Naive B cell (primary cell): ENCODE measurements at regions not wholly inside any gene's neighbourhood (a gene's known extent, or its start where the extent isn't known, plus 50 kb on each side); places are given as distances from the start of the nearest gene placed in this dataset.
"Not testable (repeated sequence)": the region's sequence is repeated elsewhere in the genome, so short reads cannot be mapped to it uniquely, and the experiment has no call there.

ENCODE experiments used
- ATAC-seq, 2 donors: fragments of 150-1000 bp; cut with Tn5 transposase; 2 replicates each; pipeline ENCODE4 v1.10.0; 2021; ENCODE audit warnings: low read depth in 2 of 2, mild to moderate bottlenecking in 2 of 2, moderate library complexity in 2 of 2
- DNase-seq: peaks from one replicate; pipeline ENCODE4 v3.0.0; 2022
- H3K27ac Mint-ChIP-seq, 6 donors: one replicate each; pipeline ENCODE4 v1.8.0; 2020 to 2022; ENCODE audit warnings: mild to moderate bottlenecking in 6 of 6, mixed read lengths in 6 of 6, moderate library complexity in 5 of 6, inconsistent platforms in 2 of 6
- H3K27me3 Mint-ChIP-seq, 3 donors: one replicate each; pipeline ENCODE4 v1.8.0; 2021 to 2022; ENCODE audit warnings: mixed read lengths in 3 of 3, mild to moderate bottlenecking in 1 of 3
- H3K36me3 Mint-ChIP-seq, 2 donors: one replicate each; pipeline ENCODE4 v1.8.0; 2020 to 2022; ENCODE audit warnings: mixed read lengths in 2 of 2, inconsistent platforms in 1 of 2, mild to moderate bottlenecking in 1 of 2
- H3K4me1 Mint-ChIP-seq, 3 donors: one replicate each; pipeline ENCODE4 v1.8.0; 2020 to 2022; ENCODE audit warnings: mixed read lengths in 3 of 3, inconsistent platforms in 1 of 3, mild to moderate bottlenecking in 1 of 3, moderate library complexity in 1 of 3
- H3K4me3 Mint-ChIP-seq, 8 donors: one replicate each; pipeline ENCODE4 v1.8.0; 2020 to 2022; ENCODE audit warnings: mild to moderate bottlenecking in 8 of 8, mixed read lengths in 8 of 8, moderate library complexity in 8 of 8, inconsistent platforms in 2 of 8
- H3K9me3 Mint-ChIP-seq, 7 donors: one replicate each; pipeline ENCODE4 v1.8.0; 2020 to 2022; ENCODE audit warnings: mixed read lengths in 7 of 7, mild to moderate bottlenecking in 5 of 7, inconsistent platforms in 2 of 7, moderate library complexity in 1 of 7

GRCh38 chr5:42285230-42285629 lies 138.0 kb upstream of the GHR start:
- Mint-ChIP-seq H3K27ac (no peak overlapping the region), H3K4me3 (no peak overlapping the region), H3K4me1 (no peaks in the 10 kb centered on the region), H3K36me3 (no peaks in the 10 kb centered on the region), H3K9me3 (peaks cover 0 to 4% (median 0%) of the 10 kb centered on the region in 7 donors), H3K27me3 (no peaks in the 10 kb centered on the region)
- ATAC-seq, result no peak
- DNase-seq, result no peak

GRCh38 chr5:42300496-42300895 lies 122.7 kb upstream of the GHR start:
- Mint-ChIP-seq H3K9me3 (peaks cover 0 to 20% (median 3%) of the 10 kb centered on the region in 7 donors), H3K36me3 (no peaks in the 10 kb centered on the region), H3K4me3 (no peak overlapping the region), H3K4me1 (no peaks in the 10 kb centered on the region), H3K27me3 (no peaks in the 10 kb centered on the region), H3K27ac (no peak overlapping the region)
- DNase-seq (no peak), ATAC-seq (no peak)

GRCh38 chr5:42301349-42301748 lies 121.9 kb upstream of the GHR start:
- no peak overlapping the region for H3K4me3 Mint-ChIP-seq
- no peaks in the 10 kb centered on the region for H3K4me1 Mint-ChIP-seq
- ATAC-seq (no peak), DNase-seq (no peak)
- no peak overlapping the region for H3K27ac Mint-ChIP-seq
- H3K9me3 Mint-ChIP-seq, result peaks cover 0 to 14% (median 3%) of the 10 kb centered on the region in 7 donors
- no peaks in the 10 kb centered on the region for H3K27me3 Mint-ChIP-seq
- H3K36me3 Mint-ChIP-seq, result no peaks in the 10 kb centered on the region

GRCh38 chr5:42302186-42302585 lies 121.1 kb upstream of the GHR start:
- DNase-seq, result no peak
- ATAC-seq, result no peak
- H3K27me3 Mint-ChIP-seq, result no peaks in the 10 kb centered on the region
- H3K4me1 Mint-ChIP-seq, result no peaks in the 10 kb centered on the region
- no peak overlapping the region for H3K4me3 Mint-ChIP-seq
- H3K27ac Mint-ChIP-seq, result no peak overlapping the region
- peaks cover 0 to 7% (median 2%) of the 10 kb centered on the region in 7 donors for H3K9me3 Mint-ChIP-seq
- no peaks in the 10 kb centered on the region for H3K36me3 Mint-ChIP-seq

GRCh38 chr5:42306287-42306686 lies 117.0 kb upstream of the GHR start:
- Mint-ChIP-seq H3K27me3 (no peaks in the 10 kb centered on the region), H3K36me3 (no peaks in the 10 kb centered on the region), H3K27ac (no peak overlapping the region), H3K4me3 (no peak overlapping the region), H3K9me3 (no peaks in the 10 kb centered on the region), H3K4me1 (no peaks in the 10 kb centered on the region)
- DNase-seq, result no peak
- ATAC-seq, result no peak

GRCh38 chr5:42309865-42310264 lies 113.4 kb upstream of the GHR start:
- no peak for DNase-seq
- Mint-ChIP-seq H3K4me1 (no peaks in the 10 kb centered on the region), H3K4me3 (no peak overlapping the region), H3K27me3 (no peaks in the 10 kb centered on the region), H3K27ac (no peak overlapping the region), H3K9me3 (no peaks in the 10 kb centered on the region), H3K36me3 (no peaks in the 10 kb centered on the region)
- no peak for ATAC-seq

GRCh38 chr5:42315214-42315613 lies 108.0 kb upstream of the GHR start:
- Mint-ChIP-seq H3K27me3 (no peaks in the 10 kb centered on the region), H3K4me1 (no peaks in the 10 kb centered on the region), H3K27ac (no peak overlapping the region), H3K9me3 (peaks cover 8 to 25% (median 21%) of the 10 kb centered on the region in 7 donors), H3K36me3 (peaks cover 0 to 19% of the 10 kb centered on the region in 2 donors), H3K4me3 (no peak overlapping the region)
- ATAC-seq (no peak), DNase-seq (no peak)

GRCh38 chr5:42317575-42317974 lies 105.7 kb upstream of the GHR start:
- H3K4me3 Mint-ChIP-seq, result no peak overlapping the region
- no peak for ATAC-seq

GRCh38 chr5:42319546-42319945 lies 103.7 kb upstream of the GHR start:
- peaks cover 12 to 41% (median 31%) of the 10 kb centered on the region in 7 donors for H3K9me3 Mint-ChIP-seq

More at GRCh38 chr5:42317575-42317974, 105.7 kb upstream of the GHR start:
- DNase-seq, result no peak
- no peaks in the 10 kb centered on the region for H3K27me3 Mint-ChIP-seq
- no peaks in the 10 kb centered on the region for H3K4me1 Mint-ChIP-seq
- peaks cover 0 to 19% of the 10 kb centered on the region in 2 donors for H3K36me3 Mint-ChIP-seq
- peaks cover 8 to 37% (median 31%) of the 10 kb centered on the region in 7 donors for H3K9me3 Mint-ChIP-seq
- H3K27ac Mint-ChIP-seq, result no peak overlapping the region

GRCh38 chr5:42321785-42322184 lies 101.5 kb upstream of the GHR start:
- no peaks in the 10 kb centered on the region for H3K27me3 Mint-ChIP-seq
- DNase-seq (no peak), ATAC-seq (no peak)
- no peaks in the 10 kb centered on the region for H3K4me1 Mint-ChIP-seq
- peaks cover 0 to 19% of the 10 kb centered on the region in 2 donors for H3K36me3 Mint-ChIP-seq
- no peak overlapping the region for H3K27ac Mint-ChIP-seq
- H3K9me3 Mint-ChIP-seq, result peaks cover 12 to 41% (median 30%) of the 10 kb centered on the region in 7 donors
- no peak overlapping the region for H3K4me3 Mint-ChIP-seq

More at GRCh38 chr5:42319546-42319945, 103.7 kb upstream of the GHR start:
- not testable (repeated sequence) for H3K4me3 Mint-ChIP-seq, H3K27ac Mint-ChIP-seq, DNase-seq, H3K27me3 Mint-ChIP-seq, ATAC-seq, H3K4me1 Mint-ChIP-seq
- peaks cover 0 to 19% of the 10 kb centered on the region in 2 donors for H3K36me3 Mint-ChIP-seq

GRCh38 chr5:42337143-42337542 lies 86.1 kb upstream of the GHR start:
- Mint-ChIP-seq H3K27ac (no peak overlapping the region), H3K9me3 (peaks cover 18 to 52% (median 31%) of the 10 kb centered on the region in 7 donors), H3K4me3 (no peak overlapping the region), H3K36me3 (peaks cover 0 to 8% of the 10 kb centered on the region in 2 donors), H3K27me3 (no peaks in the 10 kb centered on the region), H3K4me1 (no peaks in the 10 kb centered on the region)
- ATAC-seq (no peak), DNase-seq (no peak)

- H3K4me1 Mint-ChIP-seq, result no peaks in the 10 kb centered on the region
Measured at GRCh38 chr5:42337607-42338006, 85.6 kb upstream of the GHR start.

GRCh38 chr5:42338136-42338535 lies 85.1 kb upstream of the GHR start:
- Mint-ChIP-seq H3K4me3 (no peak overlapping the region), H3K27me3 (no peaks in the 10 kb centered on the region), H3K4me1 (no peaks in the 10 kb centered on the region), H3K27ac (no peak overlapping the region), H3K36me3 (peaks cover 0 to 8% of the 10 kb centered on the region in 2 donors), H3K9me3 (peaks cover 21 to 56% (median 26%) of the 10 kb centered on the region in 7 donors)
- DNase-seq (no peak), ATAC-seq (no peak)

More at GRCh38 chr5:42337607-42338006, 85.6 kb upstream of the GHR start:
- no peaks in the 10 kb centered on the region for H3K27me3 Mint-ChIP-seq
- ATAC-seq (no peak), DNase-seq (no peak)
- no peak overlapping the region for H3K27ac Mint-ChIP-seq
- no peak overlapping the region for H3K4me3 Mint-ChIP-seq
- peaks cover 0 to 8% of the 10 kb centered on the region in 2 donors for H3K36me3 Mint-ChIP-seq
- peaks cover 21 to 56% (median 27%) of the 10 kb centered on the region in 7 donors for H3K9me3 Mint-ChIP-seq

GRCh38 chr5:42349163-42349562 lies 74.1 kb upstream of the GHR start:
- Mint-ChIP-seq H3K36me3 (no peaks in the 10 kb centered on the region), H3K27me3 (peaks cover 0 to under 1% (median 0%) of the 10 kb centered on the region in 3 donors), H3K27ac (no peak overlapping the region), H3K4me3 (no peak overlapping the region), H3K9me3 (peaks cover 5 to 16% (median 10%) of the 10 kb centered on the region in 7 donors), H3K4me1 (no peaks in the 10 kb centered on the region)
- DNase-seq (no peak), ATAC-seq (no peak)

GRCh38 chr5:42351956-42352355 lies 71.3 kb upstream of the GHR start:
- DNase-seq, result no peak
- Mint-ChIP-seq H3K4me1 (no peaks in the 10 kb centered on the region), H3K27me3 (peaks cover 0 to 3% (median 0%) of the 10 kb centered on the region in 3 donors), H3K4me3 (no peak overlapping the region), H3K36me3 (no peaks in the 10 kb centered on the region), H3K27ac (no peak overlapping the region), H3K9me3 (peaks cover 8 to 25% (median 12%) of the 10 kb centered on the region in 7 donors)
- no peak for ATAC-seq
